NCI-H774 (cell line): ENCODE measurements at regions not wholly inside any gene's neighbourhood (a gene's known extent, or its start where the extent isn't known, plus 50 kb on each side); places are given as distances from the start of the nearest gene placed in this dataset.

Experiments used
- DNase-seq: peaks from one replicate; lab custom pipeline; 2025; lab: John Stamatoyannopoulos, UW

GRCh38 chr2:104045071-104045470 lies 808.8 kb upstream of the POU3F3 start:
- DNase-seq, result no peak

DNA sequence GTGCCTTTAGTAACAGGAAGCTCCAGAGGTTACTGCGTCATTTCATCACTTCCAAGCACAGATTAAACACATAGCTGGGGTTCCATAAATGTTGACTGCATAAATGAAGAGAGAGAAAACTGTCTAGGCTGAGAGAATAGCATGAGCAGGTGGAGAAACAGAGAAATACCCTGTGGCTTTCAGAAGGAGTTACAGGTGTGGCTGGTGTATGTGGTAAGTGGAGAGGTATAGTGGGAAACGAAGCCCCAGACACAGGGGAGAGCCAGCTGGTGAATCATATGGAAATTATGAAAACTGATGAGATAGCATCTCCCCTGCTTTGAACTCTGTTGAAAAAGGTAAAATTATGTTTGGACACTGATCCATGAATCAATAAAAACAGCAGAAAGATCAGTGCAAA lies 807.4 kb upstream of the POU3F3 start:
- DNase-seq, result no peak

DNA sequence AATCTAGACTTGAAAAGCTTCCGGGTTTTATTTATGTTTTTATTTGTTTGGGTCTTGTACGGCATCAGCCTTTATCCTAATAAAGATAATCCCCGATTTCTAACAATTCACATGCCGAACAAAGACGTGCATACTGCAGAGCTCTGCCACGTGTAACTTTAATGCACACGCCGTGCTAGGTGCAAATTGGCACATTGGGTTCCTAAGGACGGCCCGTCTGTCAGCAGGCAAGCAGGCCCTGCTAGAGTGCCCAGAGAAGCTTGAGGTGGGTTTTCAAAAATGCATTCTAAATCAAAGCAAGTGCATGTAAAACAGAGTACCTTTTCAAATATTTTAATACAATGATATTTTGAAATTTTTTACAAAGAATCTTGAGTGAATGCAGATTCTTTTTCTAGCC lies 806.4 kb upstream of the POU3F3 start:
- DNase-seq, result no peak

GRCh38 chr2:104049438-104049837 lies 804.5 kb upstream of the POU3F3 start:
- no peak for DNase-seq

DNA sequence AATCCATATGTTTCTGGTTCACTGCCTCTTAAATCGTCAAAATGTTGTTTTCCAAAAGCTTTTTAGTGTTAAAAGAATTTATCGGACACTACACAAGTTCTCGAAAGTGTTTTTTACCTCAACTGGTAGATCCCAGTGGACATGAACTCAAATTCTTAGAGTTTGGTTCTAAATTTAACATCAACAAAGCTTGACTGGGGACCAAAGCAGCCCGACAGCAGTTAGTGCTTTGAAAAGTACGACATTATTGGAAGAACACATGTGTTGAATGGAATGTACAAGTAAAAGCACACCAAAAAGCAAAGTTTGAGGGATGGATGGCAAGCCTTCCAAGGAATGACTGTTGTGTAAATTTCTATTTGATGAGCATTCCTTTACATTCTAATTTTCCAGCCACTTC lies 803.9 kb upstream of the POU3F3 start:
- DNase-seq, result no peak

GRCh38 chr2:104050656-104051242 lies 803.2 kb upstream of the POU3F3 start:
- no peak for DNase-seq

DNA sequence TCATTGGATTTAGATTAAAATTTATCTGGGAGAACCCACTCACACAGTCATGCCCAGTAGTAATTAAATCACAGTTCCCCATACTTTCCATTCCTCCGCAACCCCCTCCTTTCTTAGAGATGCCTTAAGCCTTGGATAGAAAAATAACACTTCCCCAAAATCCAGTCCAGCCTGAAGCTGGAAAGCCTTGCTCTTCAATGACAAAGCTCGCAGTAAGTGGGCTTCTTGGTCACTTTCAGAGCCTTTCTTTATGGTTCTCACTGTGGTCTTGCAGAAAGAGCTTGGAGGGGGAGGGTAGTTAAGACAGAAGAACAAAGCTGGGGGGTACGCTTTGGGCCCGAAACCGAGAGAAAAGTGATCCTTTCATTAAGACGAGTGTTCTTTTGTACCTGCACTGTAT lies 802.1 kb upstream of the POU3F3 start:
- DNase-seq, result no peak

DNA sequence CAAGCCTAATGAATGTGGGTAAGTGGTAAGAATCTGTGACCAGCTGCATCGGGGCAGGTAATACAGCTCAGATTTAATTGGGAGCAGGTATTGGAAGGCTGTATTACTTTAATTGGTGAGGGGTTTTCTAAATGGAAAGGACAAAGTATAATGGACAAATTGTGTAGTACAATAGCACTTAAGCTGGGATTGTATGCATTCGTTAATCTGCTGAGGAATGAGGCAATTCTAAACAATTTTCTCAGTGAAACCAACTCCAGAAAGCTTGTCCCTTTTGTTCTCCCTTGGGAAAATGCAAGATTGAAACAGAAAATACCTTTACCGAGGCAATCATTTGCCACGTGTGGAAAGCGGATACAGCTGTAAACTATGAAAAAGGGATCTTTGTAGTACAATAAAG lies 801.6 kb upstream of the POU3F3 start:
- DNase-seq, result no peak

DNA sequence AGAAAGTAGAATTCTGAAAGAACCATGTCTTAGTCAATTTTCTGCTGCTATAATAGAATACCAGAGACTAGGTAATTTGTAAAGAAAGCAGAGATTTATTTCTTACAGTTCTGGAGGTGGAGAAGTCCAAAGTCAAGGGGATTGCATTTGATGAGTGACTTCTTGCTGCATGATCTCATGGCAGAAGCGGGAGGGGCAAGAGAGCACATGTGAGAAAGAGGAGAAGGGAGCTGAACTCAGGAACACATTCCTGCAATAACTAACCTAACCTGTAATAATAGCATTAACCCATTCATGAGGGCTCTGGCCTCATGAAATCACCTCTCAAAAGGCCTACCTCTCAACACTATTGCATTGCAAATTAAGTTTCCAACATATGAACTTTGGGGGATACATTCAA lies 797.5 kb upstream of the POU3F3 start:
- no peak for DNase-seq

DNA sequence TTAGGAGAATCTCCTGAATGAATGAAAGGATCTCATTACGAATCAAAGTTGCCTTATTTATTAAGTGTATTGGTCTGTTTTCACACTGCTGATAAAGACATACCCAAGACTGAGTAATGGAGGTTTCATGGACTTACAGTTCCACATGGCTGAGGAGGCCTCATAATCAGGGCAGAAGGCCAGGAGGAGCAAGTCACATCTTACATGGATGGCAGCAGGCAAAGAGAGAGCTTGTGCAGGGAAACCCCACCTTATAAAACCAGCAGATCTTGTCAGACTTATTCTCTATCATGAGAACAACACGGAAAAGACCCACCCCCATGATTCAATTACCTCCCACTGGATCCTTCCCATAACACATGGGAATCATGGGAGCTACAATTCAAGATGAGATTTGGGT lies 785.2 kb upstream of the POU3F3 start:
- no peak for DNase-seq

DNA sequence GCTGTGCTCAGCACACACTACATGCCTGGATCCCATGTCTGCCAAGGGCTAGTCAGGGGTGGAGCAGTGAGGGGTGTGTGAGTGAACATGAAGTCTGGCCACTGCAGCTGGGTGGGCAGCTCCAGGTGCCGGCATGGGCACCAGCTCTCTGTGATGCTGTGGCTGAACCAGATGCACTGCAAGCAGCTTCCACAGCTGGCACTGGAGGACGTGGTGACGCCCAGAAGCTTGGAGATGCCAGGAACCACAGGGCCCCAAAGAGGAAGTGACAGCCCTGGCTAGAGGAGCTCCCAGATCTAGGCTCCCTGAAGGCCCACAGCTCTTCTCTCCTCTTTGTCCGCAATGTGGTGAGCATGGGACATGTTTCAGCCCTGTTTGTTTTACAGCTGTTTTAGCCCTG lies 776.3 kb upstream of the POU3F3 start:
- DNase-seq, result no peak

DNA sequence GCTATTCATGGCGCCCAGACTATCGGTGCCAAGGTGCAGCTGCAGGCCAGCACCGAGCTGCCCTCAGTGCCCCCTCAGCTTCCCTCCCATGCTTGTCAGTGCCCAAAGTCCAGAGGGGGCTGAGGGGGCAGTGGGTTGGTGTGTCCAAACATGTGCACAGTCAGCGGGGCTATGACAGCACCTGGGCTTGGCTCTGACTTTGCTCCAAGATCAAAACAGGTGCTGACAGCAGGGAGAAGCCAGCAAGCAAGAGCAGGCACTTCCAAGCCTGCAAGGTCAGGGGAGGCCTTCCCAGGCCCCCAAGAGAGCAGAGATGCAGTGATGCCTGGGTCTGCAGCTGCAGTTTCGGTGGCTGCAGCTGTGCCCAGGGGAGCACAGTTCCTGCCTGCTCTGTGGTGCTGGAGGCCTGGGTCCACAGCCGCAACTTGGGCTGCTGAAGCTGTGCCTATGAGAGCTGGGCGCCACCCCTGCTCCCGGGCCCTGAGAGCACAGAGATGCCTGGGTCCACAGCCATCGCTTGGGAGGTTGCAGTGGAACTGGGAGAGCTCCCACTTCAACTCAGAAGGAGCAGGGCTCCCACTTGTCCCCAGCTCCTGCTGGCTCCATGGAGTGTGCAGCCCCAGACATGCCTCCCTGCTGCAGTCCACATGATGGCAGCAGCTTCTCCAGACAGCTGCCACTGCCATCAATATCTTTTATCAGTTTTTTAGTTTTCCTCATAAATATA lies 775.3 kb upstream of the POU3F3 start:
- no peak for DNase-seq

DNA sequence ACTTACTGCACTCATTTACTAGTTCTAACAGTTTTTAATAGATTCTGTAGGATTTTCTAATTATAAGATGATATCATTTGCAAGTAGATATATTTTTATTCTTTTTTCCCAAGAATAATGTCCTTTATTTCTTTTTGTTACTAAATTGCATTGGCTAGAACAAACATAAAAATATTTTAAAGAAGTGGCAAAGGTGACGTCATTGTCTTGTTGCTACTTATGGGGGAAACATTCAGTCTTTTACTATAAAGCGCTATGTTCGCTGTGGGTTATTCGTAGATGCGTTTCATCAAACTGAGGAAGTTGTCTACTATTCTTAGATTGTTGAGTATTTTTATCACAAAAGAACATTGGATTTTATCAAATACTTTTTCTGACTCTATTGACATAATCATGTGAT lies 765.2 kb upstream of the POU3F3 start:
- DNase-seq, result no peak

DNA sequence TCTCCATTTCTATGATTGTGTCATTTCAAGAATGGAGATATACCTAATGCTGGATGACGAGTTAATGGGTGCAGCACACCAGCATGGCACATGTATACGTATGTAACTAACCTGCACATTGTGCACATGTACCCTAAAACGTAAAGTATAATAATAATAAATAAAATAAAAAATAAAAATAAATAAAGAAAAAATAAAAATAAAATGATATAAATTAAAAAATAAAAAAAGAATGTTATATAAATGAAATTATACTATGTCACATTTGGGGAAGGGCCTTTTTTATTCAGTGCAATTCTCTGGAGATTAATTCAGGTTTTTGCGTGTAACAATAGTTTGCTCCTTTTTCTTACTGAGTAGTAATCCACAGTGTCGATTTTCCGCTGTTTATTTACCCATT lies 763.5 kb upstream of the POU3F3 start:
- DNase-seq, result no peak

- no peak for DNase-seq
Observed at GRCh38 chr2:104091894-104092293, 762.0 kb upstream of the POU3F3 start.

DNA sequence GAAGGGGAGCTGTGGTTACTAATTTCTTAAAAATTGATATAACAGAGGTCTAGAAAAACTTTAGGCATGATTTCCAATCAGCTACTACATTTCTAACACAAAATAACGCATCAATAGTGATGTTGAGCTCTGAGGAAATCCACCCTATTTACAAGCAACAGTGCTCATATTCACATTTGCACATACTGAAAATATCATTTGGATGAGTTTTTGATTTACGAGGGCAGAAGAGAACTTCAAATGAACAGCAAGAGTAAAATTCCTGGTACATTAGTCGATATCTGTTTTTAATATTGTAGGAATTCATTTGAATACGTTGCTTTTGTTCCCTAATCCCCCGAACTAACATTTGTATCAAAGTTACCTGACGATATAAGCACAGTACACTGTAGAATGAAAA lies 761.0 kb upstream of the POU3F3 start:
- DNase-seq, result no peak

DNA sequence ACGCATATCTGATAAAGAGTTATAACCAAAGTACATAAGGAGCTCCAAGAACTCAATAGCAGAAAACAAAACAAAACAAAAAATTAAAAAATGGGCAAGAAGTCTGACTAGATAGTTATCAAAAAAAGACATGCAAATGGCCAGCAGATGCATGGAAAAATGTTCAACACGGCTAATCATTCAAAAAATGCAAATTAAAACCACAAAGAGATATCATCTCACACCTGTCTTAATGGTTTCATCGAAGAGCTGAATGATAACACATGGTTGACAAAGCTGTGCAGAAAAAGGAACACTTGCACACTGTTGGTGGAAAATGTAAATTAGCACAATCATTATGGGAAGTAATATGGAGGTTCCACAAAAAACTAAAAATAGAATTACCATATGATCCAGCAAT lies 751.3 kb upstream of the POU3F3 start:
- DNase-seq, result no peak

GRCh38 chr2:104109356-104109755 lies 744.6 kb upstream of the POU3F3 start:
- DNase-seq, result no peak

DNA sequence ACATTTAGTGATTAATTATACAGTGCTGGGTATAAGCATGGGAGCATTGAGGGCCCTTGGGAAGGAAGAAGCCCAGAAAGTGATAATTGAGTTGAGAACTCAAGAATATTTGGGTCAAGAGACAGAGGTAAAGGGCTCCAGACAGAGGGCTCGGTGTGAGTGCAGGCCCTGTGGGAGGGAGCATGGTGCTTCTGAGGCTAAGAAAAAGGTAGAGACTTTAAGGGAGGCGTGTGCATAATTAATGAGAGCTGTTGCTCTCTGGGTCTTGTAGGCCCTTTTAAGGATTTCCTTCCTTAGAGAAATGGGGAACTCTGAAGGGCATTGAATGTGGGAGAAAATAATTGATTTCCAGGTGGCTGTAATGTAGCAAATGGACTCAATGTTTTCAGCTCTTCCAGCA lies 735.0 kb upstream of the POU3F3 start:
- no peak for DNase-seq

- no peak for DNase-seq
Observed at GRCh38 chr2:104120171-104120570, 733.7 kb upstream of the POU3F3 start.

DNA sequence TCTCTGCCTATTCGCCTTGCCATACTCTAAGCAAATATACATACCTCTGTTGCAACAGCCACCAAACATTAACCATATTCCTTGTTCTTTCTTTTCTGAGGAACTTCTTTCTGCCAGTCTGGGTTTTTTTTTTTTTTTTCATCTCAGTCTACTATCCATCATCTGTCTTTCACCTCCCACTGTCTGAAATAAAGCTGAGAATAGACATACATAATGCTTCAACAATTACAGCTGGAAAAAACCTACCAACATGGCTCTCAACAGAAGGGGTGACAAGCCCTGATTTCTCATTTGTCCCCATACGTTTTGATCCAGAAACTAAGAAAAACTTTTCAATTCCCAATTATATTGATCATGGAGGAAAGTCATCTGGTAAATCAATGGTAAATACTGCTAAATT lies 728.8 kb upstream of the POU3F3 start:
- DNase-seq, result no peak

DNA sequence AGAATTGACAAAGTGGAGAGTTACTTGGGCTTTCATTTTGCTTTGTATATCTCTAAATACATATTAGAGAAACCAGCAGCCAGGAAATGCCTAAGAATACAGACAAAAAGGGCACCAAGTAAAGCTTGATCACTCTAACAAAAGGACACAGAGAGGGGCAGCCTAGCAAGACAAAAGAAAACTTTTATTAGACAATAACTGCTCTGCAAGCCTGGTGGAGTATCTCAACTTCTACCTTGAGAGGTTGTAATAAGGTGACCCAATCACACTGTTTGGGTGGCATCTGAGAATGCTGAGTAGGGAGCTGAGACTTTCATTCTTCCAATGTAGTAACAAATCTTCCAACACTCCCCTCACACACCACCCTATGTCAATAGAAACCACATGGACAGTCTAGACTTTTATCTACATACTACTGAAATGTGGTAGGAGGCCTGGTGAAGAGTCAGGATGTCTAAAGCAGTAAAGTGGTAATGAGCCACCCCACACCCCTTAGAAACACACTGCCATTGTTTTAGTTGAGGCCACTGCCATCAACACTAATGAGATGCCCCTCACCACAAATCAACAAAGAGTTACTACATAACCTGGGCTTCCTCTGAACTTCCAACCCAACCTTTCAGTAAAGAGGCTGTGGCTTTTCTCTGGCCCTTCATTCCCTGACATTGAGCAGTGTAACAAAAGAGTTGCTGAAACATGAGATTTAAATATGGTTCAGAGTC lies 726.7 kb upstream of the POU3F3 start:
- DNase-seq, result no peak

DNA sequence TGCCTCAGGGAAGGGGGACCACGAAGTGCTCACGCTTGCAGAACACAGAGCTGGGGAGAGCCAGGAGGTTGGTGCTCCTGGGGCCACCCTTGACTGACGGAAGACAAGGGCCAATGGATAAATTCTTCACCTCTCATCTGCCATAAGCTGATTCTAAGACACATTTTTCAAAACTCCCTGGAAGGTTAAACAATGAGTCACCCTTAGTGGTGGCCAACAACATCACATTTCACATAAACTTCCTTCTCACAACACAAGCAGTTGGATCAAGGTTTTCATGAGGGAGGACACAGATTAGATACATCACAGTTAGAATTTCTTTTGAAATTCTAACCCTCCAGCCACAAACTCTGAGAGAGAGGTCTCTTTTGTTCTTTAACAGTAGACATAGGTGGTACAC lies 713.6 kb upstream of the POU3F3 start:
- DNase-seq, result no peak

- no peak for DNase-seq
Observed at GRCh38 chr2:104158191-104158590, 695.7 kb upstream of the POU3F3 start.
